Psoas muscle (tissue), 7 donors: ENCODE measurements at regions not wholly inside any gene's neighbourhood (a gene's known extent, or its start where the extent isn't known, plus 50 kb on each side); places are given as distances from the start of the nearest gene placed in this dataset.
"Not testable (repeated sequence)": the region's sequence is repeated elsewhere in the genome, so short reads cannot be mapped to it uniquely, and the experiment has no call there.

Source experiments
- ATAC-seq, 4 donors: fragments of 200-7000 bp; cut with Tn5 transposase; one replicate each; pipeline ENCODE4 v1.9.1; 2020; ENCODE audit warnings: moderate library complexity in 3 of 4, mild to moderate bottlenecking in 2 of 4
- DNase-seq, 2 donors: peaks; one replicate each; pipeline ENCODE4 v3.0.0-alpha.2; 2020
- H3K27ac ChIP-seq: fragments of 200-600 bp; one replicate; pipeline ENCODE4 v1.8.0; 2022
- H3K27me3 ChIP-seq, 3 donors: fragments of 200-600 bp in 1 of 3; one replicate each; pipeline versions ENCODE4 v1.6.1 to v1.8.0; 2013 to 2022; ENCODE audit warnings: low read length in 2 of 3, mild to moderate bottlenecking in 2 of 3, moderate library complexity in 1 of 3; ENCODE audit not compliant: insufficient read depth in 3 of 3
- H3K36me3 ChIP-seq, 2 donors: fragments of 200-600 bp in 1 of 2; one replicate each; pipeline versions ENCODE4 v1.6.1 to v1.8.0; 2013 to 2022; ENCODE audit warnings: low read depth in 1 of 2, mild to moderate bottlenecking in 1 of 2, moderate library complexity in 1 of 2; ENCODE audit not compliant: insufficient read depth in 1 of 2
- H3K4me1 ChIP-seq: fragments of 200-600 bp; one replicate; pipeline ENCODE4 v1.8.0; 2022
- H3K4me3 ChIP-seq: fragments of 200-600 bp; one replicate; pipeline ENCODE4 v1.8.0; 2022; ENCODE audit warnings: mild to moderate bottlenecking
- H3K9me3 ChIP-seq: fragments of 200-600 bp; one replicate; pipeline ENCODE4 v1.8.0; 2022
- CTCF ChIP-seq: fragments of 200-600 bp; IDR thresholded peaks from one replicate; pipeline ENCODE4 v1.8.0; 2022; ENCODE audit warnings: antibody characterized with exemption
- WGBS, 3 donors: extraction: QIAGEN DNeasy Blood & Tissue Kit; methylation state at CpG; one replicate each; pipeline versions ENCODE4 v1.1.6 to v1.1.7; 2013; 5-methylcytosine and 5-hydroxymethylcytosine counted together
- intact Hi-C, 2 donors: fragments of 100-400 bp; cut with DNase I; formaldehyde crosslinking; loops; one replicate each; pipeline versions ENCODE4 v1.11.0 to v1.14.2; 2022
- donor health status: healthy with polysubstance abuse.
- donor health status: DM: no; HTN: no; CAD: no; lungs with moderate emphysema.
- donor health status: Bipolar disorder and iron deficiency.
- donor health status: healthy.
- donor health status: DM: yes; HTN: yes; CAD: no.
- donor health status: DM: no; HTN: no; CAD: no.
- donor health status: DM: yes; HTN: yes; CAD: no.

- Histone ChIP-seq H3K4me1 (no peaks in the 10 kb centered on the region), H3K27ac (no peak overlapping the region), H3K4me3 (no peak overlapping the region), H3K27me3 (no peaks in the 10 kb centered on the region), H3K36me3 (no peaks in the 10 kb centered on the region), H3K9me3 (no peaks in the 10 kb centered on the region)
- no peak for TF ChIP-seq CTCF
- intact Hi-C loops: no loop called here
- WGBS, 3 donors: 53 to 60% (median 54%) methylated on average over 18 of the region's 18 CpGs
- DNase-seq: no peak
- ATAC-seq: no peak
Observed at GRCh38 chr9:124130277-124131075, 118.9 kb downstream of the LHX2 start.

GRCh38 chr9:124131518-124131917, 120.0 kb downstream of the LHX2 start:
- H3K27me3 ChIP-seq, H3K4me1 ChIP-seq, H3K27ac ChIP-seq, H3K9me3 ChIP-seq, H3K4me3 ChIP-seq, intact Hi-C loops, DNase-seq, ATAC-seq, H3K36me3 ChIP-seq: not testable (repeated sequence)
- 74 to 80% (median 75%) methylated on average over 7 of the region's 7 CpGs for WGBS, 3 donors

- WGBS, 3 donors: 93 to 96% (median 94%) methylated on average over 10 of the region's 10 CpGs
- intact Hi-C loops: no loop called here
Observed at GRCh38 chr9:124132671-124133147, 121.1 kb downstream of the LHX2 start.

GRCh38 chr9:124133727-124134126, 122.2 kb downstream of the LHX2 start:
- no peak for DNase-seq
- ATAC-seq: no peak
- Histone ChIP-seq H3K27me3 (no peaks in the 10 kb centered on the region), H3K27ac (no peak overlapping the region), H3K4me3 (no peak overlapping the region), H3K36me3 (no peaks in the 10 kb centered on the region), H3K9me3 (no peaks in the 10 kb centered on the region), H3K4me1 (no peaks in the 10 kb centered on the region)
- intact Hi-C loops: no loop called here
- 55 to 57% (median 56%) methylated on average over 6 of the region's 6 CpGs for WGBS, 3 donors
- no peak for TF ChIP-seq CTCF

More at GRCh38 chr9:124132671-124133147, 121.1 kb downstream of the LHX2 start:
- H3K4me1 ChIP-seq: no peaks in the 10 kb centered on the region
- TF ChIP-seq CTCF: no peak
- no peak overlapping the region for H3K27ac ChIP-seq
- DNase-seq (no peak), ATAC-seq (no peak)
- no peaks in the 10 kb centered on the region for H3K9me3 ChIP-seq
- H3K27me3 ChIP-seq: no peaks in the 10 kb centered on the region
- H3K36me3 ChIP-seq: no peaks in the 10 kb centered on the region
- no peak overlapping the region for H3K4me3 ChIP-seq

- intact Hi-C loops: no loop called here
- no peak for ATAC-seq
- WGBS, 3 donors: 64 to 83% (median 73%) methylated on average over 3 of the region's 3 CpGs
Observed at GRCh38 chr9:124134526-124134925, 123.0 kb downstream of the LHX2 start.

More at GRCh38 chr9:124134526-124134925, 123.0 kb downstream of the LHX2 start:
- Histone ChIP-seq H3K27me3 (no peaks in the 10 kb centered on the region), H3K27ac (no peak overlapping the region), H3K4me1 (no peaks in the 10 kb centered on the region), H3K36me3 (no peaks in the 10 kb centered on the region), H3K9me3 (no peaks in the 10 kb centered on the region), H3K4me3 (no peak overlapping the region)
- no peak for TF ChIP-seq CTCF
- DNase-seq: no peak
